ENCODE measurements at regions not wholly inside any gene's neighbourhood (a gene's known extent, or its start where the extent isn't known, plus 50 kb on each side); places are given as distances from the start of the nearest gene placed in this dataset.

- TF ChIP-seq CTCF (IDR thresholded peaks at IDR 0.05) = no peak
- TF ChIP-seq POLR2A (IDR thresholded peaks at IDR 0.05) = no peak
These were observed 84.7 kb downstream of the ALG10 start for GRCh38 chr12:34107016-34107415.
